ENCODE measurements at regions not wholly inside any gene's neighbourhood (a gene's known extent, or its start where the extent isn't known, plus 50 kb on each side); places are given as distances from the start of the nearest gene placed in this dataset.

DNA sequence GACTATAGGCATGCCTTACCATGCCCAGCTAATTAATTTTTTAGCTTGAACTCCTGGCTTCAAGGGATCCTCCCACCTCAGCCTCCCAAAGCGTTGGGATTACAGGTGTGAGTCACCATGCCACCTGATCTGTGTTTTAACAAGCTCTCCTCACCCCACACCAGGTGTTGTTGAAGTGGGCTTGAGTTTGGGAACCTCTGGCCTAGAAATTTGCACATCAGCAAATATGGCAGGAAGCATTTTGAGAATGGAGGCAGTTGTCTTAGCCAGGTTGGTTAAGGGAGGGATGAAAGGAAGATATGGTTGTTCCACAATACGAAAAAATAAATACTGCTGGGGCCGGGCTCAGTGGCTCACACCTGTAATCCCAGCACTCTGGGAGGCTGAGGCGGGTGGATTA lies 433.1 kb downstream of the TYW1 start:
- in situ Hi-C loops (cut with MboI; ENCODE audit: low sequenced_read_pairs in 4 of 4) = no loop called here
- Histone ChIP-seq H3K4me1 (no peaks in the 10 kb centered on the region), H3K27ac (no peak overlapping the region), H3K27me3 (no peaks in the 10 kb centered on the region), H3K9me3 (no peaks in the 10 kb centered on the region), H3K36me3 (no peaks in the 10 kb centered on the region), H3K4me3 (no peak overlapping the region)
- TF ChIP-seq, protein P1, sequence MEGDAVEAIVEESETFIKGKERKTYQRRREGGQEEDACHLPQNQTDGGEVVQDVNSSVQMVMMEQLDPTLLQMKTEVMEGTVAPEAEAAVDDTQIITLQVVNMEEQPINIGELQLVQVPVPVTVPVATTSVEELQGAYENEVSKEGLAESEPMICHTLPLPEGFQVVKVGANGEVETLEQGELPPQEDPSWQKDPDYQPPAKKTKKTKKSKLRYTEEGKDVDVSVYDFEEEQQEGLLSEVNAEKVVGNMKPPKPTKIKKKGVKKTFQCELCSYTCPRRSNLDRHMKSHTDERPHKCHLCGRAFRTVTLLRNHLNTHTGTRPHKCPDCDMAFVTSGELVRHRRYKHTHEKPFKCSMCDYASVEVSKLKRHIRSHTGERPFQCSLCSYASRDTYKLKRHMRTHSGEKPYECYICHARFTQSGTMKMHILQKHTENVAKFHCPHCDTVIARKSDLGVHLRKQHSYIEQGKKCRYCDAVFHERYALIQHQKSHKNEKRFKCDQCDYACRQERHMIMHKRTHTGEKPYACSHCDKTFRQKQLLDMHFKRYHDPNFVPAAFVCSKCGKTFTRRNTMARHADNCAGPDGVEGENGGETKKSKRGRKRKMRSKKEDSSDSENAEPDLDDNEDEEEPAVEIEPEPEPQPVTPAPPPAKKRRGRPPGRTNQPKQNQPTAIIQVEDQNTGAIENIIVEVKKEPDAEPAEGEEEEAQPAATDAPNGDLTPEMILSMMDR (IDR thresholded peaks at IDR 0.05 in 4 of 5, conservative IDR thresholded peaks at IDR 0.05 in 1 of 5) = no peak
- TF ChIP-seq POLR2A (IDR thresholded peaks at IDR 0.05) = no peak
- ATAC-seq = no peak
- no peak for DNase-seq
- intact Hi-C loops (cut with DNase I; ENCODE audit: low total_unique reads) = no loop called here

DNA sequence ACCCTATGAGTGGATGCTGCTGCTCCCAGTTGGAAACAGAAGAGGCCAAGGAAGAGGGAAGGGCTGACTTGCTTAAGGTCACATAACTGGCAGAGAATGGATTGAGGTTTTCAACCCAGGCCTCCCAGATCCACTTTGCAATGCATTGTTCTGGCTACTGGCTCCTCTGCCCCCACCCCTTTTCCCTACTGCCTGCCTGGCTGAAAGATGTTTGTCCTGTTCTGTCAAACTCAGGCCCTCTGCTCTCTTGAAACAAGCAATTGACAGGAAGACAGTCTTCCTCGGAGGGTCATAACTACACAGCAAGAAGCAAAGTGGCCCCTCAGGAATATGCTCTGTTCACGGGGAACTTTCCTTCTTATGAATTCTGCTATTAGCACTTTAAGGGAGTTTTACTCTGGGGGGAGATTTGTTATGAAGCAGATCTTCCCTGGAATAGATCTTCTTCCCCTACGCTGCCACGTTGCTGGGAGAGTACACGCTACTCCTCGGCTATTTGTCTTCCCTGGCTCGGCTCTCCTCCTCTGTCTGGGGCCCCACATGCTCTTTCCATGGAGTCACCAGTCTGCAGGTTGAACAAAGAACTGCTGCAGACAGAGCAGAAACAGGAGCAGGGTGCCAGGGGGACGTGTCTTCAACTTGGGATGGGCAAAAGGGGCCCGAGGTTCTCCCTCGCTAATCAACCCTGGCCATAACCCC lies 436.1 kb downstream of the TYW1 start:
- Histone ChIP-seq H3K27me3 (no peaks in the 10 kb centered on the region), H3K9me3 (no peaks in the 10 kb centered on the region), H3K36me3 (no peaks in the 10 kb centered on the region), H3K4me1 (no peaks in the 10 kb centered on the region), H3K27ac (no peak overlapping the region), H3K4me3 (no peak overlapping the region)
- no peak for DNase-seq
- TF ChIP-seq POLR2A (IDR thresholded peaks at IDR 0.05) = no peak
- TF ChIP-seq, protein P1 (IDR thresholded peaks at IDR 0.05 in 4 of 5, conservative IDR thresholded peaks at IDR 0.05 in 1 of 5) = no peak
- in situ Hi-C loops (cut with MboI; ENCODE audit: low sequenced_read_pairs in 4 of 4) = no loop called here
- intact Hi-C loops (cut with DNase I; ENCODE audit: low total_unique reads) = no loop called here
- no peak for ATAC-seq

DNA sequence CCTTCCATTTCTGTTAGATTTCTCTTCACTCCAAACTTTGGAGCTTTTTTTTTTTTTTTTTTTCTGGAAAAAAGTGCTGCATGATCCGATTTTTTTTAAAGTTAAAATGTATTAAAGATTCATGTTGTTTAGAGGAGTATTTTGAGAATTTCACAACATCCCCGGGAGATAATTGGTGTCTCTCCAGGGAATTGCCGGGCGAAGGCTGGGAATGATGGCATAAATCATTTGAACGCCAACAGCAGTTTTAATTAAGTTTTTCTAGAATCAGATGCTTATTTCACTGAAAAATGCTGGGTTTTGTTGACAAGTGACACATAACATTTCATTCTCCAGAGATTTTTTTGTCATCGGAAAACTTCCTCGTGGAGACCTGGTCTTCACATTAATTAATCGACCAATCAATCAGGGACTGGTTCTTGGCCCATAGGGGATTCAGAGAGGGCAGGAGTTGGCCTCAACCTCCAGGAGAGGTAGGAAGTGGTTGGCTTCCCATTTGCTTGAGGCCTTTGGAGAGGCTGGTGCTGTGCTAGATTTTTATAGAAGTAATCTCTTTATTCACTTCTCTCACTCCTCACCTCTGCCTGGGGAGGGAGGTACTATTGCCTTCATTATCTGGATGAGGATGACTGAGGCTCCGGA lies 439.4 kb downstream of the TYW1 start:
- ATAC-seq = no peak
- intact Hi-C loops (cut with DNase I; ENCODE audit: low total_unique reads) = no loop called here
- no peaks in the 10 kb centered on the region for H3K36me3 ChIP-seq
- no peak for TF ChIP-seq POLR2A (IDR thresholded peaks at IDR 0.05)
- TF ChIP-seq, protein P1 (IDR thresholded peaks at IDR 0.05 in 4 of 5, conservative IDR thresholded peaks at IDR 0.05 in 1 of 5) = no peak
- no peaks in the 10 kb centered on the region for H3K4me1 ChIP-seq
- no peak for DNase-seq
- no peak overlapping the region for H3K4me3 ChIP-seq
- H3K27ac ChIP-seq = no peak overlapping the region
- in situ Hi-C loops (cut with MboI; ENCODE audit: low sequenced_read_pairs in 4 of 4) = no loop called here
- H3K27me3 ChIP-seq = no peaks in the 10 kb centered on the region
- H3K9me3 ChIP-seq = no peaks in the 10 kb centered on the region

DNA sequence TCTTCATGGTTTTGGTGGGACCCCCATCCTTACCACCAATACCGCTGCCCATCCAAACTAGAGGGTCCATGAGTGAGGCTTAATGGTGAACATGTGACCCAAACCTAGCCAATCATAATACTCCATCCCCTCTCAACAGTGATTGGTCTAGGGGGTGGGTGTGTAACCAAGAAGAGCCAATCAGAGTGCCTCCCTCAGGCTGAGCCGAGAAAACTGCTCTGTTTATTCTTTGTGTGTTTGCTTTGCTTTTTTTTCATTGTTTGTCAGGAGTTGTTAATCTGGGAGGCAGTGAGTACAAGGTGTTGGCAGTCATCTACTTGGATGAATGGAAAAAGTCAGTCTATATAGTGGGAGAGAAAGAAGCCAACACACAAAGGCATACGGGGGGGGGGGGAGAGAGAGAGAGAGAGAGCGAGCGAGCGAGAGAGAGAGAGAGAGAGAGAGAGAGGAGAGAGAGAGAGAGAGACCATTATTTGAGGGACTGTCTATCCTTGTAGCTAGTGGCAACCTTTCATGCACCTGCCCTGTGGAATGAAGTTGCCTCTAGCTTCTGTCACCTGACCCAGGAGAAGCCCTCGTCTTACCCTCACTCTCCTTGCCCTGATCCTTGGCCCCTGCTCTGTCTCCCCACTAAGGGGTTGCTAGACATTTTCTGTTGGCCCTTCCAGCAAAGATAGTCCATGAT lies 441.7 kb downstream of the TYW1 start:
- Histone ChIP-seq H3K4me3 (no peak overlapping the region), H3K27me3 (no peaks in the 10 kb centered on the region), H3K4me1 (no peaks in the 10 kb centered on the region), H3K9me3 (no peaks in the 10 kb centered on the region), H3K36me3 (no peaks in the 10 kb centered on the region), H3K27ac (no peak overlapping the region)
- ATAC-seq (no peak), DNase-seq (no peak)
- intact Hi-C loops (cut with DNase I; ENCODE audit: low total_unique reads) (no loop called here), in situ Hi-C loops (cut with MboI; ENCODE audit: low sequenced_read_pairs in 4 of 4) (no loop called here)
- TF ChIP-seq, protein P1 (IDR thresholded peaks at IDR 0.05 in 4 of 5, conservative IDR thresholded peaks at IDR 0.05 in 1 of 5) = no peak
- TF ChIP-seq POLR2A (IDR thresholded peaks at IDR 0.05) = no peak

Data from gastrocnemius medialis (tissue), 4 donors.